ENCODE measurements at regions not wholly inside any gene's neighbourhood (a gene's known extent, or its start where the extent isn't known, plus 50 kb on each side); places are given as distances from the start of the nearest gene placed in this dataset.

GRCh38 chr11:45347348-45348082 is 61.4 kb upstream of the SYT13 start:
- ATAC-seq = no peak
- no peak for DNase-seq (ENCODE audit: missing footprints)
- intact Hi-C loops (cut with DNase I) = no loop called here

- no peak for ATAC-seq
- no peak for DNase-seq (ENCODE audit: missing footprints)
- intact Hi-C loops (cut with DNase I) = no loop called here
Measured at GRCh38 chr11:45345491-45345890, 59.4 kb upstream of the SYT13 start.

- ATAC-seq = no peak
- no peak for DNase-seq (ENCODE audit: missing footprints)
- intact Hi-C loops (cut with DNase I) = no loop called here
Measured at GRCh38 chr11:45344028-45344427, 57.9 kb upstream of the SYT13 start.

GRCh38 chr11:45343444-45343843 is 57.3 kb upstream of the SYT13 start:
- DNase-seq (ENCODE audit: missing footprints) (no peak), ATAC-seq (no peak)
- intact Hi-C loops (cut with DNase I) = no loop called here

GRCh38 chr11:45341372-45341771 is 55.2 kb upstream of the SYT13 start:
- DNase-seq (ENCODE audit: missing footprints) (no peak), ATAC-seq (no peak)
- intact Hi-C loops (cut with DNase I) = no loop called here

- peak; percentile 97 for ATAC-seq
- intact Hi-C loops (cut with DNase I) = loop anchor here (1.0 kb wide), 1 partner anchor 431 kb away; no protein-coding TSS in a partner anchor
Measured at GRCh38 chr11:45339729-45340519, 53.8 kb upstream of the SYT13 start.

GRCh38 chr11:45337583-45338360 is 51.6 kb upstream of the SYT13 start:
- no peak for DNase-seq (ENCODE audit: missing footprints)
- intact Hi-C loops (cut with DNase I) = no loop called here
- ATAC-seq = no peak

More at GRCh38 chr11:45339729-45340519, 53.8 kb upstream of the SYT13 start:
- peak; percentile 98 for DNase-seq (ENCODE audit: missing footprints)

- intact Hi-C loops (cut with DNase I) = no loop called here
Measured at GRCh38 chr11:45336136-45336535, 50.0 kb upstream of the SYT13 start.

More at GRCh38 chr11:45336136-45336535, 50.0 kb upstream of the SYT13 start:
- no peak for ATAC-seq
- DNase-seq (ENCODE audit: missing footprints) = no peak
